ENCODE measurements at regions not wholly inside any gene's neighbourhood (a gene's known extent, or its start where the extent isn't known, plus 50 kb on each side); places are given as distances from the start of the nearest gene placed in this dataset.
"Not testable (repeated sequence)": the region's sequence is repeated elsewhere in the genome, so short reads cannot be mapped to it uniquely, and the experiment has no call there.

DNA sequence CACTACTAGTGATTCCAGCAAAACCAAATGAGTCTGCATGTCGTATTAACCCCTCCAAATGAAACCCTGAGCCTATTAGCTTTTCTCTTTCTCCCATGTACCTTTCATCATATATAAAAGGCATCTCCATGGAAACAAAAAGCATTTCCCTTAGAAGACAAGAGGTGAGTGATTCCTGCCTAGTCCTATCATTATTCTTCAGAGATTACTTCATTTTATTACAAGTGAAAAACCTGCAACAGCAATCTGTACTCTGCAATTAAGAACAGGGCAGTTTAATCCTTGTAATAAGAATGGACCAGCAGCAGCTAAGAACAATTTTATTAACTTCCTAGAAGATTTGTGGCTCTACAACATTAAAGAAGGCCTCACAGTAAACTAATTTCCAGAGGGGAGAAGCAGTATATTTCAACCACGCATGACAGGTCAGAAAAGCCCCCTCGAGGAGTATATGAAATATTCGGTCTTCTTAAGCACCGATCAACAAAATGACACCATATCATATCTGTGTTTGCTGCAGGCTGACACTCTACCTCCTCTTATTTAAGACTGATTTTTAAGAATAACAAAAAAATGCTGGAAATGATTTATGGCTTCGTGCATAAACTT, 132.3 kb upstream of the TFPI start:
- no peak for DNase-seq

DNA sequence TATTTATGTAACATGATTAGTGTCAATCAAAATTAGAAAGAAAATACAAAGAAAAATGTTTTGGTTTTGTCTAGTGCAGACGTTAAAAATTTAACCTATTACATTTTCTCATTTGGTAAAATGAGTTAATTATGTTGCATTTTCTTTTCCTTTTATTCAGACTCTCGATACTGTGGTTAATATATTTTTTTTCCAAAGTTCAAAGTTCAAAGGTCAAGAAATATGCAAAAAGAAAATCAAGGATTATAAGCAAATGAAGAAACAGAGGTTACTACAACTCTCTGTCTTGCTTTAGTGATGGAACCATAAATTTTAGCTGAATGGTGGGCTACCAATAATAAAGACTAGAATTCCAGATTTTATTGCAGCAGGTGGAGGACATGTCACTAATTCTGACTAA, 133.3 kb upstream of the TFPI start:
- no peak for DNase-seq

GRCh38 chr2:187689372-187689771, 135.1 kb upstream of the TFPI start:
- no peak for DNase-seq

- no peak for DNase-seq
Observed at GRCh38 chr2:187693923-187694322, 139.7 kb upstream of the TFPI start.

DNA sequence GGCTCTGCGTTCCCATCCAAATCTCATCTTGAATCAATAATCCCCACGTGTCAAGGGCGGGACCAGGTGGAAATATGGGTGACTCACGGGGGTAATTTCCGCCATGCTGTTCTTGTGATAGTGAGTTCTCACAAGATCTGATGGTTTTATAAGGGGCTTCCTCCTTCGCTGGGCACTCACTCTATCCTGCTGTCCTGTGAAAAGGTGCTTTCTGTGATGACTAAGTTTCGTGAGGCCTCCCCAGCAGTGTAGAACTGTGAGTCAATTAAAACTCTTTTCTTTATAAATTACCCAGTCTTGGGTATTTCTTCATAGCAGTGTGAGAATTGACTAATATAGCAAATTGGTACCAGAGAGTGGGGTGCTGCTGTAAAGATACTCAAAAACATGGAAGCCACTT, 142.4 kb upstream of the TFPI start:
- DNase-seq, result not testable (repeated sequence)

DNA sequence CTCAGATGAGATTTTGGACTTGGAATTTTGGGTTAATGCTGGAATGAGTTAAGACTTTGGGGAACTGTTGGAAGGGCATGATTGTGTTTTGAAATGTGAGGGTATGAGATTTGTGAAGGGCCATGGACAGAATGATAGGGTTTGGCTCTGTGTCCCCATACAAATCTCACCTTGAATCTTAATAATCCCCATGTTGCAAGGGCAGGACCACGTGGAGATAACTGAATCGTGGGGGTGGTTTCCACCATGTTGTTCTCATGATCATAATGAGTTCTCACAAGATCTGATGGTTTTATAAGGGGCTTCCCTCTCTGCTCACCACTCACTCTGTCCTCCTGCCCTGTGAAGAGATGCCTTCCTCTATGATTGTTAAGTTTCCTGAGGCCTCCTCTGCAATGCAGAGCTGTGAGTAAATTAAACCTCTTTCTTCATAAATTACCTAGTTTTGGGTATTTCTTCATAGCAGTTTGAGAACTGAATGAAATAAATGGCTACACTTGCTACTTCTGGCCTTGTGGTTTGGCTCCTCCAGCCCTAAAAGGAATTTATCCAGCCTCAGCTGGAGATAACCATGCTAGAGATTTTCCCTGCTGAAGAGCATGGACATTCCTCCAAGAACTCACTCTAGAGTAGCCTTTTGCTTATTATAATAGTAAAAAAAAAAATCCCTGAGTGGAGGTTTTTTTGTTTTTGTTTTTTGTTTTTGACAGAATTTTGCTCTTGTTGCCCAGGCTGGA, 144.3 kb upstream of the TFPI start:
- no peak for DNase-seq

DNA sequence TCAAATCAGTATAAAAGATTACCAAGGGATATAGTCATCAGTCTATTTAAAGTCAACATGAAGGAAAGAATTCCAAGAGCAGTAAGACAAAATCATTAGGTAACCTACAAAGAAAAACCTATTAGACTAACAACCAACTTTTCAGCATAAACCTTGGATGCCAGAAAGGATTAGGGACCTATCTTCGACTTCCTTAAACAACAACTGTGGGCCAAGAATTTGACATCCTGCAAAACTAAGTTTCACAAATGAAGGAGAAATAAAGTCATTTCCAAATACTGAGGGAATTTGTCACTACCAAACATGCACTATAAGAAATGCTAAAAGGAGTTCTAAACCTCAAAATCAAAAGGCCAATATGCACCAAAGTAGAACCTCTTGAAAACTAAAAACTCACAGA, 147.9 kb upstream of the TFPI start:
- DNase-seq, result no peak

- DNase-seq, result no peak
Observed at GRCh38 chr2:187708272-187708671, 154.0 kb upstream of the TFPI start.

GRCh38 chr2:187709065-187709464, 154.8 kb upstream of the TFPI start:
- DNase-seq, result no peak

GRCh38 chr2:187710791-187711521, 156.7 kb upstream of the TFPI start:
- no peak for DNase-seq

- no peak for DNase-seq
Observed at GRCh38 chr2:187715590-187715989, 161.4 kb upstream of the TFPI start.

DNA sequence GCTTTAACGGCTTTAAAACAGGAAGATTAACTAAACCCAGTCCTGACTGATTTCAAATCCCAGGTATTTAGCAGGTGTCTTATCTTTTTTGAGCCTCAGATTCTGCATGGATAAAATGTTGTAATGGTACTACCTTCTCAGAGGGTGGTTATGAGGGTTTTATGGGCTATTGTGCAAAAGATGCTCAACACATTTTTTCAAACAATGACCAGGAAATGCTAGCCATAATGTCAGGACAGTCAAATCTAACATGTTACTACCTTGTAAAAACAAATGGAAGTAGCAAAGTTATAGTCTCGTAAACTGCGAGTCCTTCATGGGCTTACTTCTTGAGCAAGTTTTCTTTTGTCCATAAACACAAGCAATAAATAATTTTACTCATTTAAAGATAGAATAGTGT, 162.1 kb upstream of the TFPI start:
- DNase-seq, result no peak

DNA sequence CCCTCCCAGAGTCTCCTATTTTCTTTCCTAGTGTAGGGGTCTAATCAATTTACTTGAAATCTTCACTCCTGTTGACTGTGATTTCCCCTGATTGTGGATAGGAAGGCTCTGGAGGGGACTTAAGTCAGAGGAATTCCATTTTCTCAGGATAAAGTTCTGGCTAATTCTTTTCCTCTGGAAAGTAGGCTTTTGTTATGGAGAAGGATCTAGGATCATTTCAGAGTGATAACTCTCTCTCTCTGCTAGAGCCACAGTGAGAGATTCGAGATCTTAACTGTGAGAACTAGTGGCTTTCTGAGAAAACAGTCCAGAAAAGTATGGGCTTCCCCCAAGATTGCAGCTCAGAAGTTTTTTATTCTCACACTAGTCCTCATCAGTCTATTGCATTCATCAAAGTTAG, 163.9 kb upstream of the TFPI start:
- DNase-seq, result no peak

DNA sequence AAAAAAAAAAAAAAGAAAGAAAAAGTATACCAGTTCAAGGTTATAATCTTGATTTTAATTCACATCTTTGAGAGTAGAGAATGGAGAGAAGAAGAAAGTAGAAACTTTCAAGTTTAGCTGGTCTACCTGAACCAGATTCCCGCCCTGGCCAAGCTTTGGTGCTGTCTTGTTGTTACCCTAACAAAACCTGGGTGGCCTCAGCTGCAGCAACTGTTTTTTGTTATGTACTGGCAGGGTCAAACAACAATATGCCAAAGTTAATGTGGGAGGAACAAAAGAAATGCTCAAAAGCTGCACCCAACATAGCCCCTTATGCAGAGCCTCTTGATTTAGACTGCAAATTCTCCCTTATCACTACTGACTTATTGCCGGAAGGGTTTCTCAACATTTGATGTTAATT, 165.3 kb upstream of the TFPI start:
- DNase-seq, result no peak

DNA sequence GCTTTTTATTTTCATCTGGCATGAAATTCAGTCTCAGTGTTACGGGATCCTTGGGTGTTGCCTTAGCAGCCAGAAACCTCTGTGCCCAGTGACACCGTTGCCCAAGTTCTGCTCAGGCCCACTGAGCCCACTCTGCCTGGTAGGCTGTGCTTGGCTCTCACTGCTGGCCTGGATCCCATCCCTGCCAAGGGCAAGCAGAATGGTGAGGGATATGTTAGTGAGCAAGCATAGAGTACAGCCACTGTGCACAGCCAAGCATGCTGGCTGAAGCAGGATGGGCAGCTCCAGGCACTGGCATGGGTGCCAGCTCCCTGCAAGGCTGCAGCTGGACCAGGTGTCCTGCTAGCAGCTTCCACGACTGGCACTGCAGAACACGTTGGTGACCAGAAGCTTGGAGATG, 194.7 kb upstream of the TFPI start:
- no peak for DNase-seq

DNA sequence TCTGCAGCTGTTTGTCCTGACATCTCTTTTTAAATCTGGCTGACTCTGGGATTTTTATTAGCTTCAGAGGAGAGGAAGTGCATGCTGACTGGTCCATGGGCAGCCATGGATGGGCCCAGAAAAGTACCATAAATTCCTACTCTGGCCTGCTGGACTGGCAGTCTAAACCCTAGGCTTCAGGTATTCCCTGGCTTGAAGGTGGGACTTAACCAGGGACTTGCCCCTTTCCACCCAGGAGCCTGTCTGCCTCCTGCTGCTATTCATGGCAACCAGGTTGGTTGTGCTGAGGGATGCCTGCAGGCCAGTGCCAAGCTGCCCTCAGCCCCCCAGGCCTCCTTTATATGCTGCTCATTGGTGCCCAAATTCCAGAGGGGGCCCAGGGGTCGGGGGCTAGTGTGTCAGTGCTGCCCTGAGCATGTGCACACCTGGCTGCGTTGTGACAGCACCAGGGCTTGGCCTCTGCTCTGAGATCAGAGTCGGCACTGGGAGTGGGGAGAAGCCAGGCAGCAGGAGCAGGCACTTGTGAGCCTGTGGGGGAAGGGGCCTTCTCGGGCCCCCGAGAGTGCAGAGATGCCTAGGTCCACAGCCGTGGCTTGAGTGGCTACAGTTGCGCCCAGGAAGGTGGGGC, 195.7 kb upstream of the TFPI start:
- no peak for DNase-seq

- DNase-seq, result no peak
Observed at GRCh38 chr2:187768995-187769394, 214.8 kb upstream of the TFPI start.

- no peak for DNase-seq
Observed at GRCh38 chr2:187769437-187769836, 215.2 kb upstream of the TFPI start.

DNA sequence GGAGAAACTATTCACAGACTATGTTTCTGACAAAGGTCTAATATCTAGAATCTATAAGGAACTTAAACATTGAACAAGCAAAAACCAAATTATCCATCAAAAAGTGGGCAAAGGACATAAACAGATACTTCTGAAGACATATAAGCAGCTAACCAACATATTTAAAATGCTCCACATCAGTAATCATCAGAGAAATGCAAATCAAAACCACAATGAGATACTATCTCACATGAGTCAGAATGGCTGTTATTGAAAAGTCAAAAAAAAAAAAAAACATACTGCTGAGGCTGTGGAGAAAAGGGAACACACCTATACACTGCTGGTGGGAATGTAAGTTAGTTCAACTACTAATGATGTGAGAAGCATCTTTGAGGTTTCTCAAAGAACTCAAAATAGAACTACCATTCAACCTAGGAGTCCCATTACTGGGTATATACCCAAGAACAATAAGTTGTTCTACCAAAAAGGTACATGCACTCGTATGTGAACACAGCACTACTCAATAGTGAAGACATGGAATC, 220.4 kb upstream of the TFPI start:
- no peak for DNase-seq

DNA sequence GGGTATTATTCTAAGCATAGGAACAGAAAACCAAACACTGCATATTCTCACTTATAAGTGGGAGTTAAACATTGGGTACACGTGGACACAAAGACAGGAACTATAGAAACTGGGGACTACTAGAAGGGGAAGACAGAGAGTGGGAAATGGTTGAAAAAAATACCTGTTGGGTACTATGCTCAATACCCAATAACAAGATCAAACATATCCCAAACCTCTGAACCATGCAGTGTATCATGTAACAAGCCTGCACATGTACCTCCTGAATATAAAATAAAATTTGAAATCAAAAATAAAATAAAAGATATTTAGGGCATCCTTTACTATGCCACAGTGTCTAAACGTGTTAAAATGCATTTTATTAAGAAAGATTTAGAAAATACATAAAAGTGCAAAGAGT, 221.0 kb upstream of the TFPI start:
- DNase-seq, result no peak

- DNase-seq, result no peak
Observed at GRCh38 chr2:187775651-187776050, 221.4 kb upstream of the TFPI start.

DNA sequence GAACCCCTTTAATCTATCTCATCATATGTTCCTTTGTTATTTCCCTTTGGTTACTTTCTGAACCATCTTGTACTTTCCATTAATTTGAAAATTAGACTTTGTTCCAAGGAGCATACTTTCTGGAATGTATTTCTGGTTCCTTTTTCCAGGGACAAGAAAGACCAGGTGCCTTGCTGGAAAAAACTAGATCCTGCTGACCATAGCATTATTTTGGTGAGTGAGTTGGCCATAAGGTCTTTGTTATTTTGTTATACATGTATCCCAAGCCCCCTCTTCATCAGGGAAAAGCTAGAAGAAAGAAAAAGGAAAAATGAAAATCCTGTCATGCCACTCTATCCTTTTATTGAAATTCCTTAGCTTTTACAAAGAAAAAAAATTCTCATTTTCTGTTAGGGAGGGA, 228.1 kb upstream of the TFPI start:
- DNase-seq, result no peak

DNA sequence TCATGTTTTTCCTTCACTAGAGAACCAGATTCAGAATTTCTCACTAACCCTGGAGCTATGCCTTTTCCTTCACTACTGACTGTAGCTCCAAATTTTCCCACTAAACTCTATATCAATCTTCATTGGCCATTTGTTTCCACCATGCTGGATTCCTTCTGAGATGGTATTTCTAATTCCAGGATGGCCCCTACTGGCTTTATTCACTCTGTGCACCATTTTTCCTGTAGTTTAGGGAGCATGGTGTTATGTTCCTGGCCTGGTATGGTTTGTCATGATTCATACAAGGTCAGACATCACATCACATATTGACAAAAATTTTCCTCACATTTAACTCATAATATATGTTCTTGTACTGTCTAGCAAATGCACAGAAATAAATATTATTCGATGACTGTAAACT, 229.2 kb upstream of the TFPI start:
- DNase-seq, result no peak

GRCh38 chr2:187784138-187784537, 229.9 kb upstream of the TFPI start:
- DNase-seq, result not testable (repeated sequence)
